NCI-H1417 treated with DMSO at 0.1 percent for 48 hours (cell line): ENCODE measurements at regions not wholly inside any gene's neighbourhood (a gene's known extent, or its start where the extent isn't known, plus 50 kb on each side); places are given as distances from the start of the nearest gene placed in this dataset.

ENCODE experiments used
- DNase-seq: peaks from one replicate; lab custom pipeline; 2025; lab: John Stamatoyannopoulos, UW

- no peak for DNase-seq
These were observed 94.6 kb downstream of the ZPLD1 start for GRCh38 chr3:102529452-102529851.

GRCh38 chr3:102530415-102531181 lies 95.8 kb downstream of the ZPLD1 start:
- no peak for DNase-seq

- no peak for DNase-seq
These were observed 96.9 kb downstream of the ZPLD1 start for GRCh38 chr3:102531686-102532085.

GRCh38 chr3:102532901-102533300 lies 98.1 kb downstream of the ZPLD1 start:
- DNase-seq: no peak

- DNase-seq: no peak
These were observed 99.0 kb downstream of the ZPLD1 start for GRCh38 chr3:102533784-102534183.

- no peak for DNase-seq
These were observed 101.6 kb downstream of the ZPLD1 start for GRCh38 chr3:102536456-102536855.

GRCh38 chr3:102537123-102537522 lies 102.3 kb downstream of the ZPLD1 start:
- no peak for DNase-seq

- no peak for DNase-seq
These were observed 109.9 kb downstream of the ZPLD1 start for GRCh38 chr3:102544741-102545140.

GRCh38 chr3:102545276-102545675 lies 110.5 kb downstream of the ZPLD1 start:
- no peak for DNase-seq

GRCh38 chr3:102553876-102554275 lies 119.1 kb downstream of the ZPLD1 start:
- no peak for DNase-seq

- DNase-seq: no peak
These were observed 135.7 kb downstream of the ZPLD1 start for GRCh38 chr3:102570511-102570910.

GRCh38 chr3:102571006-102571405 lies 136.2 kb downstream of the ZPLD1 start:
- no peak for DNase-seq

- DNase-seq: no peak
These were observed 137.0 kb downstream of the ZPLD1 start for GRCh38 chr3:102571720-102572384.

- no peak for DNase-seq
These were observed 138.7 kb downstream of the ZPLD1 start for GRCh38 chr3:102573483-102574028.

- DNase-seq: no peak
These were observed 139.5 kb downstream of the ZPLD1 start for GRCh38 chr3:102574355-102574754.

GRCh38 chr3:102576651-102577050 lies 141.8 kb downstream of the ZPLD1 start:
- no peak for DNase-seq

- no peak for DNase-seq
These were observed 142.4 kb downstream of the ZPLD1 start for GRCh38 chr3:102577082-102577789.

GRCh38 chr3:102580760-102581159 lies 145.9 kb downstream of the ZPLD1 start:
- no peak for DNase-seq

GRCh38 chr3:102586485-102586884 lies 151.7 kb downstream of the ZPLD1 start:
- DNase-seq: no peak

GRCh38 chr3:102593812-102594602 lies 159.2 kb downstream of the ZPLD1 start:
- DNase-seq: no peak

- DNase-seq: no peak
These were observed 160.2 kb downstream of the ZPLD1 start for GRCh38 chr3:102595057-102595456.
